Gastroesophageal sphincter (tissue), 4 donors: ENCODE measurements at regions not wholly inside any gene's neighbourhood (a gene's known extent, or its start where the extent isn't known, plus 50 kb on each side); places are given as distances from the start of the nearest gene placed in this dataset.

ENCODE experiments used
- ATAC-seq: fragments of 150-250 bp; one replicate; pipeline ENCODE4 v1.9.1; 2016; ENCODE audit warnings: mild to moderate bottlenecking, moderate library complexity
- H3K27ac ChIP-seq, 4 donors: fragments of 200-600 bp; sonication (generic) in 3 of 4; 1 replicate in 3 of 4; 2 replicates in 1 of 4; pipeline ENCODE4 v1.5.1; 2016 to 2019
- H3K27me3 ChIP-seq: fragments of 200-600 bp; sonication (generic); one replicate; pipeline ENCODE4 v1.5.1; 2019
- H3K36me3 ChIP-seq, 2 donors: fragments of 200-600 bp; sonication (generic); one replicate each; pipeline ENCODE4 v1.5.1; 2019; ENCODE audit warnings: control low read depth in 1 of 2
- H3K4me1 ChIP-seq, 3 donors: fragments of 200-600 bp; sonication (generic); 1 replicate in 2 of 3; 2 replicates in 1 of 3; pipeline ENCODE4 v1.5.1; 2016 to 2019; ENCODE audit warnings: control low read depth in 2 of 3
- H3K4me3 ChIP-seq, 2 donors: fragments of 200-600 bp; sonication (generic); one replicate each; pipeline ENCODE4 v1.5.1; 2019; ENCODE audit warnings: mild to moderate bottlenecking in 1 of 2, moderate library complexity in 1 of 2
- H3K9me3 ChIP-seq, 3 donors: fragments of 200-600 bp; sonication (generic); one replicate each; pipeline ENCODE4 v1.5.1; 2017 to 2019; ENCODE audit warnings: control low read depth in 2 of 3
- CTCF ChIP-seq, 4 experiments: fragments of 200-600 bp in 2 of 4; fragments of 450-650 bp in 2 of 4; sonication (generic) in 1 of 4; IDR thresholded peaks; one replicate each; pipeline ENCODE4 v1.5.1; 2017 to 2019; ENCODE audit warnings: antibody characterized with exemption in 4 of 4, mild to moderate bottlenecking in 2 of 4, moderate library complexity in 2 of 4
- EP300 ChIP-seq: sonication (generic); formaldehyde crosslinking; IDR thresholded peaks from one replicate; pipeline ENCODE4 v1.6.1; 2017; ENCODE audit warnings: antibody characterized with exemption, mild to moderate bottlenecking
- POLR2A ChIP-seq, 2 donors: fragments of 450-650 bp; IDR thresholded peaks; one replicate each; pipeline ENCODE4 v1.6.1; 2017; ENCODE audit warnings: antibody characterized with exemption in 2 of 2, mild to moderate bottlenecking in 2 of 2, moderate library complexity in 1 of 2
- POLR2AphosphoS5 ChIP-seq: sonication (generic); formaldehyde crosslinking; IDR thresholded peaks from one replicate; pipeline ENCODE4 v1.6.1; 2017; ENCODE audit warnings: antibody characterized with exemption
- WGBS, 2 donors: methylation state at CpG; one replicate each; pipeline ENCODE4 v1.1.5; 2018; ENCODE audit warnings: low coverage in 1 of 2; 5-methylcytosine and 5-hydroxymethylcytosine counted together

- no peak overlapping the region for H3K27ac ChIP-seq
- H3K36me3 ChIP-seq, result no peaks in the 10 kb centered on the region
- no peaks in the 10 kb centered on the region for H3K9me3 ChIP-seq
- H3K4me3 ChIP-seq, result no peak overlapping the region
- H3K27me3 ChIP-seq, result no peaks in the 10 kb centered on the region
- TF ChIP-seq POLR2AphosphoS5 (no peak), CTCF (IDR thresholded peaks at IDR 0.05) (no peak), EP300 (no peak), POLR2A (IDR thresholded peaks at IDR 0.05) (no peak)
- H3K4me1 ChIP-seq, result no peaks in the 10 kb centered on the region
- no peak for ATAC-seq
- 63 to 69% methylated on average over 5 of the region's 5 CpGs for WGBS, 2 donors
These were observed 365.9 kb upstream of the THBS1 start for GRCh38 chr15:39215015-39215414.

GRCh38 chr15:39216816-39217215, 364.1 kb upstream of the THBS1 start:
- Histone ChIP-seq H3K27ac (no peak overlapping the region), H3K36me3 (no peaks in the 10 kb centered on the region), H3K4me3 (no peak overlapping the region), H3K4me1 (no peaks in the 10 kb centered on the region), H3K9me3 (no peaks in the 10 kb centered on the region), H3K27me3 (no peaks in the 10 kb centered on the region)
- WGBS, 2 donors, result 93 to 95% methylated on average over 3 of the region's 3 CpGs
- no peak for ATAC-seq
- TF ChIP-seq CTCF (IDR thresholded peaks at IDR 0.05) (no peak), POLR2A (IDR thresholded peaks at IDR 0.05) (no peak), POLR2AphosphoS5 (no peak), EP300 (no peak)

- Histone ChIP-seq H3K4me1 (no peaks in the 10 kb centered on the region), H3K9me3 (no peaks in the 10 kb centered on the region), H3K27ac (no peak overlapping the region), H3K4me3 (no peak overlapping the region), H3K27me3 (no peaks in the 10 kb centered on the region), H3K36me3 (no peaks in the 10 kb centered on the region)
- no peak for TF ChIP-seq POLR2A (IDR thresholded peaks at IDR 0.05)
- TF ChIP-seq CTCF (IDR thresholded peaks at IDR 0.05), result no peak
- no peak for TF ChIP-seq EP300
- TF ChIP-seq POLR2AphosphoS5, result no peak
- ATAC-seq, result no peak
- 85 to 100% methylated on average over 1 of the region's 1 CpG for WGBS, 2 donors
These were observed 361.3 kb upstream of the THBS1 start for GRCh38 chr15:39219608-39220007.

- Histone ChIP-seq H3K4me3 (no peak overlapping the region), H3K27me3 (no peaks in the 10 kb centered on the region), H3K4me1 (peaks cover 3 to 16% (median 9%) of the 10 kb centered on the region in 3 donors), H3K27ac (no peak overlapping the region), H3K36me3 (no peaks in the 10 kb centered on the region), H3K9me3 (no peaks in the 10 kb centered on the region)
- WGBS, 2 donors, result 89 to 100% methylated on average over 1 to 2 of the region's 2 CpGs
- no peak for ATAC-seq
- TF ChIP-seq EP300 (no peak), POLR2A (IDR thresholded peaks at IDR 0.05) (no peak), POLR2AphosphoS5 (no peak), CTCF (IDR thresholded peaks at IDR 0.05) (no peak)
These were observed 354.5 kb upstream of the THBS1 start for GRCh38 chr15:39226169-39226937.

- ATAC-seq, result no peak
- Histone ChIP-seq H3K4me3 (no peak overlapping the region), H3K4me1 (peaks cover 3 to 22% (median 9%) of the 10 kb centered on the region in 3 donors), H3K27me3 (no peaks in the 10 kb centered on the region), H3K36me3 (no peaks in the 10 kb centered on the region), H3K9me3 (no peaks in the 10 kb centered on the region), H3K27ac (no peak overlapping the region)
- WGBS, 2 donors, result 89% methylated on average over 1 of the region's 1 CpG; no CpG with 5 or more reads in 1 of the 2 donors
- TF ChIP-seq POLR2AphosphoS5 (no peak), CTCF (IDR thresholded peaks at IDR 0.05) (no peak), EP300 (no peak), POLR2A (IDR thresholded peaks at IDR 0.05) (no peak)
These were observed 353.9 kb upstream of the THBS1 start for GRCh38 chr15:39227001-39227400.
